CD14-positive monocyte (primary cell): ENCODE measurements at regions not wholly inside any gene's neighbourhood (a gene's known extent, or its start where the extent isn't known, plus 50 kb on each side); places are given as distances from the start of the nearest gene placed in this dataset.

Source experiments
- DNase-seq, 3 donors: peaks; one replicate each; pipeline ENCODE4 v3.0.0-alpha.2; 2011 to 2022
- H2AFZ ChIP-seq: 2 replicates; pipeline ENCODE4 v1.6.0; 2012; ENCODE audit warnings: mild to moderate bottlenecking, low read depth, low read length, inconsistent platforms; ENCODE audit not compliant: insufficient read depth, poor library complexity, severe bottlenecking
- H3K27ac ChIP-seq, 2 donors: 1 replicate in 1 of 2; 2 replicates in 1 of 2; pipeline ENCODE4 v1.5.1; 2012 to 2013; ENCODE audit warnings: low read length in 2 of 2, control low read depth in 1 of 2, inconsistent platforms in 1 of 2, low read depth in 1 of 2, mild to moderate bottlenecking in 1 of 2
- H3K27me3 ChIP-seq, 2 donors: one replicate each; pipeline versions ENCODE4 v1.6.0 to v1.6.1; 2011 to 2013; ENCODE audit warnings: low read length in 2 of 2; ENCODE audit not compliant: control insufficient read depth in 2 of 2, insufficient read depth in 2 of 2
- H3K36me3 ChIP-seq, 2 donors: replicated peaks in 1 of 2; 1 replicate in 1 of 2; 2 replicates in 1 of 2; pipeline versions ENCODE4 v1.5.1 to v1.6.1; 2012 to 2013; ENCODE audit warnings: low read length in 2 of 2, control low read depth in 1 of 2, inconsistent platforms in 1 of 2, mild to moderate bottlenecking in 1 of 2; ENCODE audit not compliant: insufficient read depth in 2 of 2, control insufficient read depth in 1 of 2
- H3K4me1 ChIP-seq, 2 donors: 1 replicate in 1 of 2; 2 replicates in 1 of 2; pipeline versions ENCODE4 v1.5.1 to v1.6.1; 2012 to 2013; ENCODE audit warnings: low read length in 2 of 2, control low read depth in 1 of 2, inconsistent platforms in 1 of 2, mild to moderate bottlenecking in 1 of 2, moderate library complexity in 1 of 2; ENCODE audit not compliant: insufficient read depth in 2 of 2, control insufficient read depth in 1 of 2
- H3K4me2 ChIP-seq: replicated peaks from 2 replicates; pipeline ENCODE3; 2012; ENCODE audit warnings: low read length, moderate library complexity, mild to moderate bottlenecking; ENCODE audit not compliant: poor library complexity, severe bottlenecking; ENCODE audit errors: extremely low read depth
- H3K4me3 ChIP-seq, 3 experiments: fragments of 200-600 bp in 1 of 3; sonication (generic) in 1 of 3; replicated peaks in 1 of 3; 1 replicate in 2 of 3; 2 replicates in 1 of 3; pipeline ENCODE4 v1.5.1; 2011 to 2013; ENCODE audit warnings: low read length in 3 of 3, mild to moderate bottlenecking in 3 of 3, control low read depth in 2 of 3, low read depth in 2 of 3, inconsistent platforms in 1 of 3, moderate library complexity in 1 of 3
- H3K79me2 ChIP-seq: 2 replicates; pipeline ENCODE4 v1.6.0; 2012; ENCODE audit warnings: mild to moderate bottlenecking, control low read depth, inconsistent platforms, low read length, moderate library complexity; ENCODE audit not compliant: insufficient read depth
- H3K9ac ChIP-seq: 2 replicates; pipeline ENCODE4 v1.6.0; 2017; ENCODE audit warnings: low read length, mild to moderate bottlenecking; ENCODE audit not compliant: insufficient read depth, poor library complexity, severe bottlenecking
- H3K9me3 ChIP-seq, 2 donors: replicated peaks in 1 of 2; 1 replicate in 1 of 2; 2 replicates in 1 of 2; pipeline versions ENCODE4 v1.5.1 to v1.6.1; 2012 to 2013; ENCODE audit warnings: low read length in 2 of 2, control low read depth in 1 of 2; ENCODE audit not compliant: control insufficient read depth in 1 of 2, insufficient read depth in 1 of 2
- H4K20me1 ChIP-seq: 2 replicates; pipeline ENCODE4 v1.6.0; 2012; ENCODE audit warnings: mild to moderate bottlenecking, low read length, control low read depth, moderate library complexity; ENCODE audit not compliant: insufficient read depth
- H3K27ac Mint-ChIP-seq, 7 donors: one replicate each; pipeline ENCODE4 v1.8.0; 2020; ENCODE audit warnings: mild to moderate bottlenecking in 7 of 7, mixed read lengths in 7 of 7, moderate library complexity in 6 of 7, inconsistent platforms in 2 of 7
- H3K27me3 Mint-ChIP-seq, 3 donors: one replicate each; pipeline ENCODE4 v1.8.0; 2021 to 2022; ENCODE audit warnings: low read depth in 3 of 3, mild to moderate bottlenecking in 3 of 3, mixed read lengths in 3 of 3, moderate library complexity in 3 of 3, inconsistent platforms in 1 of 3
- H3K36me3 Mint-ChIP-seq, 2 donors: one replicate each; pipeline ENCODE4 v1.8.0; 2020; ENCODE audit warnings: mixed read lengths in 2 of 2, inconsistent platforms in 1 of 2, mild to moderate bottlenecking in 1 of 2
- H3K4me1 Mint-ChIP-seq: one replicate; pipeline ENCODE4 v1.8.0; 2020; ENCODE audit warnings: mild to moderate bottlenecking, mixed read lengths
- H3K4me3 Mint-ChIP-seq, 2 donors: one replicate each; pipeline ENCODE4 v1.8.0; 2020; ENCODE audit warnings: mild to moderate bottlenecking in 2 of 2, mixed read lengths in 2 of 2, moderate library complexity in 1 of 2
- H3K9me3 Mint-ChIP-seq, 7 donors: one replicate each; pipeline ENCODE4 v1.8.0; 2020 to 2022; ENCODE audit warnings: mixed read lengths in 7 of 7, mild to moderate bottlenecking in 6 of 7, moderate library complexity in 6 of 7, inconsistent platforms in 2 of 7
- CTCF ChIP-seq: fragments of 200-600 bp; IDR thresholded peaks from one replicate; pipeline ENCODE4 v1.8.0; 2022; ENCODE audit warnings: antibody characterized with exemption, mild to moderate bottlenecking
- WGBS: methylation state at CpG from one replicate; pipeline ENCODE4 v1.1.5; 2013; ENCODE audit warnings: missing lambda C conversion rate; ENCODE audit not compliant: insufficient coverage; 5-methylcytosine and 5-hydroxymethylcytosine counted together
- intact Hi-C, 2 donors: fragments of 100-400 bp; cut with micrococcal nuclease; formaldehyde crosslinking; loops; one replicate each; pipeline versions ENCODE4 v1.15.0 to v1.15.1; 2023

- Histone ChIP-seq H3K9ac (no peak overlapping the region), H3K79me2 (no peaks in the 10 kb centered on the region), H3K4me1 (no peaks in the 10 kb centered on the region), H4K20me1 (no peaks in the 10 kb centered on the region), H3K4me3 (no peak overlapping the region), H3K27me3 (no peaks in the 10 kb centered on the region), H3K36me3 (no peaks in the 10 kb centered on the region), H3K4me2 (no peak overlapping the region), H3K9me3 (no peaks in the 10 kb centered on the region), H3K27ac (no peak overlapping the region), H2AFZ (no peak overlapping the region)
- no peak for TF ChIP-seq CTCF
- peaks cover 0 to 8% (median 4%) of the 10 kb centered on the region in 7 donors for H3K9me3 Mint-ChIP-seq
- no peak for DNase-seq
- no peaks in the 10 kb centered on the region for H3K4me1 Mint-ChIP-seq
- intact Hi-C loops, result no loop called here
- H3K36me3 Mint-ChIP-seq, result no peaks in the 10 kb centered on the region
- WGBS, result 100% methylated on average over 2 of the region's 6 CpGs
- peaks cover 0 to 8% (median 8%) of the 10 kb centered on the region in 3 donors for H3K27me3 Mint-ChIP-seq
- no peak overlapping the region for H3K27ac Mint-ChIP-seq
- H3K4me3 Mint-ChIP-seq, result no peak overlapping the region
Observed at GRCh38 chr1:38612951-38613350, 246.6 kb downstream of the RRAGC start.

DNA sequence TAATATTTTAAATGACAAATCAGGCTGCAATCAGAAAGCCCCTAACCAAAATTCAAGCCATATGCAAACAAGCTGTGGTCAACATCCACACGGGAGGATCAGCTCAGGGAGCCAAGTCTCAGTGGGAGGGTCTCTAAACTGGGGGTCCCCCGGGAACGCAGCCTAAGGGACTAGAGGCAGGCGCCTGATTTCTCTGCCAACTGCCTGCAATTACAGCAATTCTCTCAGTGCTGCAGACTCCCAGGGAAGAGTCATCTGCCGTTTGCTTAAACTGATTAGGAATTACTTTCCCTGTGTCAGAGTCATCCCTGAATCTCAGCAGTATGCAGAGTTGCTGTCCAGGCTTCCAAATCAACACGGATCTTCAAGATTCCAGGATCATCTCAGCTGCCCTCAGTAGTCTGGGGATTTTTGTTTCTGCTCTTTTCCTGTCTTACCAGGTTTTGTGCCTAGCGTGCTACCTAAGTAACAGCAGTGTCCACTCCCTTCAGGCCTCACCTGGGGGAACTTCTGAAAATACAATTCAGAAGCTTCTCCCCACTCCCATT is 247.8 kb downstream of the RRAGC start:
- H3K36me3 ChIP-seq, result no peaks in the 10 kb centered on the region
- no peak overlapping the region for H3K27ac Mint-ChIP-seq
- no peaks in the 10 kb centered on the region for H4K20me1 ChIP-seq
- no peak overlapping the region for H3K27ac ChIP-seq
- no peaks in the 10 kb centered on the region for H3K36me3 Mint-ChIP-seq
- no peak for TF ChIP-seq CTCF
- H3K4me1 ChIP-seq, result no peaks in the 10 kb centered on the region
- WGBS, result 83% methylated on average over 6 of the region's 7 CpGs
- no peaks in the 10 kb centered on the region for H3K4me1 Mint-ChIP-seq
- no peak overlapping the region for H3K4me3 Mint-ChIP-seq
- H3K9ac ChIP-seq, result no peak overlapping the region
- no peak overlapping the region for H3K4me2 ChIP-seq
- H3K4me3 ChIP-seq, result no peak overlapping the region
- no peaks in the 10 kb centered on the region for H3K27me3 ChIP-seq
- intact Hi-C loops, result no loop called here
- H3K79me2 ChIP-seq, result no peaks in the 10 kb centered on the region
- H3K27me3 Mint-ChIP-seq, result peaks cover 0 to 8% (median 5%) of the 10 kb centered on the region in 3 donors
- DNase-seq, result no peak
- peaks cover 0 to 8% (median 4%) of the 10 kb centered on the region in 7 donors for H3K9me3 Mint-ChIP-seq
- no peaks in the 10 kb centered on the region for H3K9me3 ChIP-seq
- H2AFZ ChIP-seq, result no peak overlapping the region
